HEK293 (cell line): ENCODE measurements at regions not wholly inside any gene's neighbourhood (a gene's known extent, or its start where the extent isn't known, plus 50 kb on each side); places are given as distances from the start of the nearest gene placed in this dataset.

ENCODE experiments used
- CTCF ChIA-PET: fragments of 350-600 bp; formaldehyde crosslinking; extraction: SDS; loops from one replicate; lab custom pipeline; 2021; ENCODE audit warnings: antibody characterized with exemption; lab: Yijun Ruan, JAX
- POLR2A ChIA-PET: fragments of 300-600 bp; formaldehyde crosslinking; extraction: SDS; loops from one replicate; lab custom pipeline; 2020; ENCODE audit warnings: antibody characterized with exemption, inconsistent platforms; lab: Yijun Ruan, JAX
- H3K27ac ChIP-seq: fragments of 200-500 bp; sonication (Bioruptor generic); 2 replicates; pipeline ENCODE4 v1.5.1; 2014; ENCODE audit warnings: low read depth, low read length, control low read depth, inconsistent platforms; ENCODE audit errors: extremely low read depth
- H3K36me3 ChIP-seq, 2 experiments: fragments of 200-500 bp in 1 of 2; sonication (Bioruptor generic) in 1 of 2; 1 replicate in 1 of 2; 2 replicates in 1 of 2; pipeline ENCODE4 v1.5.1; 2014 to 2017; ENCODE audit warnings: inconsistent platforms in 2 of 2, low read length in 2 of 2; ENCODE audit not compliant: control insufficient read depth in 2 of 2, insufficient read depth in 1 of 2
- H3K4me1 ChIP-seq: fragments of 200-500 bp; sonication (Bioruptor generic); 2 replicates; pipeline ENCODE4 v1.5.1; 2014; ENCODE audit warnings: mild to moderate bottlenecking, low read length, inconsistent platforms; ENCODE audit not compliant: control insufficient read depth, insufficient read depth
- H3K4me3 ChIP-seq: 2 replicates; pipeline ENCODE4 v1.5.1; 2011; ENCODE audit warnings: low read depth, mild to moderate bottlenecking, control low read depth, low read length, moderate library complexity
- H3K9me3 ChIP-seq: fragments of 200-500 bp; sonication (Bioruptor generic); 2 replicates; pipeline ENCODE4 v1.5.1; 2014; ENCODE audit warnings: low read depth, low read length, inconsistent platforms; ENCODE audit not compliant: control insufficient read depth, insufficient read depth
- HOXC10 ChIP-seq: sonication (generic); formaldehyde crosslinking; IDR thresholded peaks from 2 replicates; pipeline ENCODE4 v1.8.1; 2023; ENCODE audit warnings: mild to moderate bottlenecking, missing genetic modification reagents
- KLF7 ChIP-seq: fragments of 450-650 bp; formaldehyde crosslinking; IDR thresholded peaks from 2 replicates; pipeline ENCODE4 v1.5.1; 2016; ENCODE audit warnings: missing biosample characterization, missing genetic modification characterization, borderline replicate concordance
- SALL2 ChIP-seq: fragments of 450-650 bp; formaldehyde crosslinking; IDR thresholded peaks from 2 replicates; pipeline ENCODE4 v1.5.0; 2017; ENCODE audit warnings: missing biosample characterization, mild to moderate bottlenecking, missing genetic modification characterization, borderline replicate concordance
- ZBTB8A ChIP-seq: fragments of 450-650 bp; formaldehyde crosslinking; IDR thresholded peaks from 2 replicates; pipeline ENCODE4 v1.5.1; 2016; ENCODE audit warnings: missing biosample characterization, missing genetic modification characterization
- ZIC2 ChIP-seq: fragments of 450-650 bp; formaldehyde crosslinking; IDR thresholded peaks from 2 replicates; pipeline ENCODE4 v1.5.1; 2016; ENCODE audit warnings: missing biosample characterization, missing genetic modification characterization
- ZNF140 ChIP-seq: fragments of 450-650 bp; formaldehyde crosslinking; IDR thresholded peaks from 2 replicates; pipeline ENCODE4 v1.5.1; 2016; ENCODE audit warnings: missing biosample characterization, missing genetic modification characterization
- ZNF48 ChIP-seq: fragments of 450-650 bp; formaldehyde crosslinking; IDR thresholded peaks from 2 replicates; pipeline ENCODE4 v1.5.1; 2016; ENCODE audit warnings: missing biosample characterization, missing genetic modification characterization
- ZNF529 ChIP-seq: fragments of 450-650 bp; formaldehyde crosslinking; IDR thresholded peaks from 2 replicates; pipeline ENCODE4 v1.5.1; 2017; ENCODE audit warnings: missing genetic modification characterization, missing biosample characterization; ENCODE audit not compliant: insufficient replicate concordance
- ZNF830 ChIP-seq: fragments of 450-650 bp; IDR thresholded peaks from 2 replicates; pipeline ENCODE4 v1.5.0; 2018; ENCODE audit warnings: missing biosample characterization, missing genetic modification characterization, low read depth, mild to moderate bottlenecking, moderate library complexity
- ZNF843 ChIP-seq: fragments of 450-650 bp; formaldehyde crosslinking; IDR thresholded peaks from 2 replicates; pipeline ENCODE4 v1.5.1; 2016; ENCODE audit warnings: missing biosample characterization, missing genetic modification characterization
- ZSCAN16 ChIP-seq: fragments of 450-650 bp; formaldehyde crosslinking; IDR thresholded peaks from 2 replicates; pipeline ENCODE4 v1.5.1; 2016; ENCODE audit warnings: missing biosample characterization, missing genetic modification characterization
- TF ChIP-seq, protein P1 (sequence below): fragments of 450-650 bp; IDR thresholded peaks from 2 replicates; pipeline ENCODE4 v1.5.1; 2018; ENCODE audit warnings: missing biosample characterization, missing genetic modification characterization
- TF ChIP-seq, protein P2 (sequence below): fragments of 450-650 bp; formaldehyde crosslinking; IDR thresholded peaks from 2 replicates; pipeline ENCODE4 v1.5.1; 2017; ENCODE audit warnings: missing biosample characterization, missing genetic modification characterization
- TF ChIP-seq, protein P3 (sequence below): fragments of 450-650 bp; formaldehyde crosslinking; conservative IDR thresholded peaks from 2 replicates; pipeline ENCODE4 v1.5.1; 2016; ENCODE audit warnings: low read depth, missing biosample characterization, missing genetic modification characterization

DNA sequence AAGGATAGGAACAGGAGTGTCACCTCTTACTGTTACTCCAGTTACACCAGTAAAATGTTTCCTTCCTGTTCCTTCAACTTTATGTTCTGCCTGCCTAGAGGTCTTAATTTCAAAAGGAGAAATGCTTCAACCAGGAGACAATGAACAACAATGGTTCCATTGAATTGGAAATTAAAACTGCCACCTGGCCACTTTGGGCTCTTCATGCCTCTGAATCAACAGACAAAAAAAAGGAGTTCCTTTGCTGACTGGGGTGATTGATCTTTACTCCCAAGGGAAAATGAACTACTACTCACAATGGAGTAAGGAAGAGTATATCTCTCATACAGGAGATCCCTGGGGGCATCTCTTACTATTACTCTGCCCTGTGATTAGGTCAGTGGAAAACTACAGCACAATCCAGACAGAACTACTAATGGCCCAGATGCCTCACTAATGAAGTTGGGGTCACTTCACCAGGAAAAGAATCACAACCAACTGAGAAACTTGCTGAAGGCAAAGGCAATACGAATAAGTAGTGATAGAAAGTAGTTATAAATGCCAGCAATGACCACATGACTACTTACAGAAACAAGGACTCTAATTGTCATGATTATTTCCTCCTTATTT lies 76.6 kb upstream of the PRDX6 start:
- no peak overlapping the region for H3K27ac ChIP-seq
- TF ChIP-seq ZBTB8A (tag by site-specific recombination) (no peak), SALL2 (tag by site-specific recombination) (no peak), ZNF843 (tag by site-specific recombination) (no peak), KLF7 (tag by site-specific recombination) (no peak), ZNF529 (tag by site-specific recombination) (no peak)
- TF ChIP-seq, protein P1, sequence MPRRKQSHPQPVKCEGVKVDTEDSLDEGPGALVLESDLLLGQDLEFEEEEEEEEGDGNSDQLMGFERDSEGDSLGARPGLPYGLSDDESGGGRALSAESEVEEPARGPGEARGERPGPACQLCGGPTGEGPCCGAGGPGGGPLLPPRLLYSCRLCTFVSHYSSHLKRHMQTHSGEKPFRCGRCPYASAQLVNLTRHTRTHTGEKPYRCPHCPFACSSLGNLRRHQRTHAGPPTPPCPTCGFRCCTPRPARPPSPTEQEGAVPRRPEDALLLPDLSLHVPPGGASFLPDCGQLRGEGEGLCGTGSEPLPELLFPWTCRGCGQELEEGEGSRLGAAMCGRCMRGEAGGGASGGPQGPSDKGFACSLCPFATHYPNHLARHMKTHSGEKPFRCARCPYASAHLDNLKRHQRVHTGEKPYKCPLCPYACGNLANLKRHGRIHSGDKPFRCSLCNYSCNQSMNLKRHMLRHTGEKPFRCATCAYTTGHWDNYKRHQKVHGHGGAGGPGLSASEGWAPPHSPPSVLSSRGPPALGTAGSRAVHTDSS (tag by site-specific recombination), result no peak
- TF ChIP-seq, protein P2, sequence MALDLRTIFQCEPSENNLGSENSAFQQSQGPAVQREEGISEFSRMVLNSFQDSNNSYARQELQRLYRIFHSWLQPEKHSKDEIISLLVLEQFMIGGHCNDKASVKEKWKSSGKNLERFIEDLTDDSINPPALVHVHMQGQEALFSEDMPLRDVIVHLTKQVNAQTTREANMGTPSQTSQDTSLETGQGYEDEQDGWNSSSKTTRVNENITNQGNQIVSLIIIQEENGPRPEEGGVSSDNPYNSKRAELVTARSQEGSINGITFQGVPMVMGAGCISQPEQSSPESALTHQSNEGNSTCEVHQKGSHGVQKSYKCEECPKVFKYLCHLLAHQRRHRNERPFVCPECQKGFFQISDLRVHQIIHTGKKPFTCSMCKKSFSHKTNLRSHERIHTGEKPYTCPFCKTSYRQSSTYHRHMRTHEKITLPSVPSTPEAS (tag by site-specific recombination), result no peak
- TF ChIP-seq, all 188 proteins: peak for 0

DNA sequence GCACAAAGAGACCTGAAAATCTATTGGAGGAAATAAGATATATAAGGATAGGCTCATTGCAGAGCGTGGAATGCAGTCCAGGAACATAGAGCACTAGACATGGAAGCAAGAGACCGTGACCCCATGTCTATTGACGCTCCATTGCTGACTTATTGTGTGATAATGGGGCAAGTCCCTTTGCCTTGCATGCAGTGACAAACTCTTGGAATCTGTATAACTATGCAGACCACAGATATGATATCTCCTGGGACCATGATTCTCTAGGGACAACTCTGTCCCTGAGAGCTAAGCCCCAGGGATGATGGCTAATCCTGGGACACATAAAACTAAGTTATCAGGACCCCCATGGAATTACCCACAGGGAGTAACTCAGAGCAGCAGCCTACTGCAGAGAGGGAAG lies 73.1 kb upstream of the PRDX6 start:
- TF ChIP-seq ZIC2 (tag by site-specific recombination), result peak; percentile 18; the same call in 1 of the 2 replicates
- TF ChIP-seq, protein P3, sequence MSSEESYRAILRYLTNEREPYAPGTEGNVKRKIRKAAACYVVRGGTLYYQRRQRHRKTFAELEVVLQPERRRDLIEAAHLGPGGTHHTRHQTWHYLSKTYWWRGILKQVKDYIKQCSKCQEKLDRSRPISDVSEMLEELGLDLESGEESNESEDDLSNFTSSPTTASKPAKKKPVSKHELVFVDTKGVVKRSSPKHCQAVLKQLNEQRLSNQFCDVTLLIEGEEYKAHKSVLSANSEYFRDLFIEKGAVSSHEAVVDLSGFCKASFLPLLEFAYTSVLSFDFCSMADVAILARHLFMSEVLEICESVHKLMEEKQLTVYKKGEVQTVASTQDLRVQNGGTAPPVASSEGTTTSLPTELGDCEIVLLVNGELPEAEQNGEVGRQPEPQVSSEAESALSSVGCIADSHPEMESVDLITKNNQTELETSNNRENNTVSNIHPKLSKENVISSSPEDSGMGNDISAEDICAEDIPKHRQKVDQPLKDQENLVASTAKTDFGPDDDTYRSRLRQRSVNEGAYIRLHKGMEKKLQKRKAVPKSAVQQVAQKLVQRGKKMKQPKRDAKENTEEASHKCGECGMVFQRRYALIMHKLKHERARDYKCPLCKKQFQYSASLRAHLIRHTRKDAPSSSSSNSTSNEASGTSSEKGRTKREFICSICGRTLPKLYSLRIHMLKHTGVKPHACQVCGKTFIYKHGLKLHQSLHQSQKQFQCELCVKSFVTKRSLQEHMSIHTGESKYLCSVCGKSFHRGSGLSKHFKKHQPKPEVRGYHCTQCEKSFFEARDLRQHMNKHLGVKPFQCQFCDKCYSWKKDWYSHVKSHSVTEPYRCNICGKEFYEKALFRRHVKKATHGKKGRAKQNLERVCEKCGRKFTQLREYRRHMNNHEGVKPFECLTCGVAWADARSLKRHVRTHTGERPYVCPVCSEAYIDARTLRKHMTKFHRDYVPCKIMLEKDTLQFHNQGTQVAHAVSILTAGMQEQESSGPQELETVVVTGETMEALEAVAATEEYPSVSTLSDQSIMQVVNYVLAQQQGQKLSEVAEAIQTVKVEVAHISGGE (tag by site-specific recombination), result no peak
- no peaks in the 10 kb centered on the region for H3K9me3 ChIP-seq
- ChIA-PET CTCF (no interaction called here), POLR2A (no interaction called here)
- no peaks in the 10 kb centered on the region for H3K4me1 ChIP-seq
- no peak overlapping the region for H3K27ac ChIP-seq
- H3K36me3 ChIP-seq, result no peaks in the 10 kb centered on the region
- H3K4me3 ChIP-seq, result no peak overlapping the region

More for the DNA sequence above, 76.6 kb upstream of the PRDX6 start:
- Histone ChIP-seq H3K9me3 (no peaks in the 10 kb centered on the region), H3K4me1 (no peaks in the 10 kb centered on the region), H3K36me3 (no peaks in the 10 kb centered on the region), H3K4me3 (no peak overlapping the region)
- ChIA-PET CTCF (interaction anchor here (0.6 kb wide), 2 partner anchors 18 to 145 kb away, joined by 3 read pairs; no protein-coding TSS in a partner anchor), POLR2A (no interaction called here)

DNA sequence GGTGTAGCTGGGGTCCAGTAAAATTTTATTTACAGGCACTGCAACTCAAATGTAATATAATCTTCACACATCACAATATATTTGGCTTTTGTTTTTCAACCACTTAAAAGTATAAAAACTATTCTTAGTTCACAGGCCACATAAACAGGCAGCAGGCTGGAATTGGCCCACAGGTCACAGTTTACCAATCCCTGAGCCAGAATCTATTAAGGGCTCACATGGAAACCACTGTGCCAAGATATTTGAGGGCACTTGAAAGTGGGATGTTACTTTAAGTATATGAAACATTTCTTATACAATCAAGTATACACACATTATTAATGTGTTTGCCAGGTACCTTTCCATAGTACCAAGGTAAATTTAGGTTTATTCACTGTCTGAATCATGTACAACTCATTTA lies 71.9 kb upstream of the PRDX6 start:
- TF ChIP-seq ZNF140 (tag by site-specific recombination) (no peak), ZNF830 (tag by site-specific recombination) (no peak), KLF7 (tag by site-specific recombination) (no peak), ZSCAN16 (tag by site-specific recombination) (no peak), ZNF48 (tag by site-specific recombination) (no peak), HOXC10 (CRISPR knock-in tag) (no peak)
- H3K36me3 ChIP-seq, result no peaks in the 10 kb centered on the region
- ChIA-PET POLR2A (no interaction called here), CTCF (no interaction called here)
- no peaks in the 10 kb centered on the region for H3K4me1 ChIP-seq
- no peak overlapping the region for H3K27ac ChIP-seq
- no peaks in the 10 kb centered on the region for H3K9me3 ChIP-seq
- no peak overlapping the region for H3K4me3 ChIP-seq
